ENCODE measurements at regions not wholly inside any gene's neighbourhood (a gene's known extent, or its start where the extent isn't known, plus 50 kb on each side); places are given as distances from the start of the nearest gene placed in this dataset.

DNA sequence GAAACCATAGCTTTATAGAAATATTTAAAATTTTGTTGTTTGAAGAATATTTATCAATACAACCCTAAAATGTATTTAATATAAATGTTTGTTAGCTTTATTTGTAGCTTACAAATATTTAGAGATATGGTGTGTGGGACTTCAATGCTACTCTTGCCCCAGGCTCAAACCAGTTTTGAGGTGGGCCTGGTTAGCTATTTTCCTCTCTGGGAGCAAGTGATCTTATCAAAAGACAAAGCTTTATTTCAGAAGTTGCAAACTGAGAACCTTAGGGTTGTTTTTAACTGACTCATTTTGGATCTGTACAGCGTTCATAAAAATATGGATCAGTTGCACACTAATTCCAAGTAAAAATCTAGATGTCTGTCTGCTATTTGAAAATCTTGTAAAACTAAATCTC is 563.6 kb upstream of the CDH2 start:
- no peak overlapping the region for H3K4me3 Mint-ChIP-seq (ENCODE audit: unreplicated experiment)
- no peaks in the 10 kb centered on the region for H3K36me3 Mint-ChIP-seq (ENCODE audit: insufficient read depth, unreplicated experiment)
- BruUV-seq (replicated peaks): no TSS peak
- Histone ChIP-seq H3K4me3 (ENCODE audit: low read depth, low read length) (no peak overlapping the region), H3K4me1 (no peaks in the 10 kb centered on the region), H3K36me3 (ENCODE audit: control insufficient read depth, insufficient read depth, low read length) (no peaks in the 10 kb centered on the region), H3K27me3 (replicated peaks; ENCODE audit: control insufficient read depth, insufficient read depth, low read length) (no peaks in the 10 kb centered on the region), H3K9me3 (no peaks in the 10 kb centered on the region)
- no peak for DNase-seq
- intact Hi-C loops (cut with micrococcal nuclease; ENCODE audit: unreplicated experiment): no loop called here
- no peaks in the 10 kb centered on the region for H3K9me3 Mint-ChIP-seq (ENCODE audit: unreplicated experiment)
- TF ChIP-seq, protein P1, sequence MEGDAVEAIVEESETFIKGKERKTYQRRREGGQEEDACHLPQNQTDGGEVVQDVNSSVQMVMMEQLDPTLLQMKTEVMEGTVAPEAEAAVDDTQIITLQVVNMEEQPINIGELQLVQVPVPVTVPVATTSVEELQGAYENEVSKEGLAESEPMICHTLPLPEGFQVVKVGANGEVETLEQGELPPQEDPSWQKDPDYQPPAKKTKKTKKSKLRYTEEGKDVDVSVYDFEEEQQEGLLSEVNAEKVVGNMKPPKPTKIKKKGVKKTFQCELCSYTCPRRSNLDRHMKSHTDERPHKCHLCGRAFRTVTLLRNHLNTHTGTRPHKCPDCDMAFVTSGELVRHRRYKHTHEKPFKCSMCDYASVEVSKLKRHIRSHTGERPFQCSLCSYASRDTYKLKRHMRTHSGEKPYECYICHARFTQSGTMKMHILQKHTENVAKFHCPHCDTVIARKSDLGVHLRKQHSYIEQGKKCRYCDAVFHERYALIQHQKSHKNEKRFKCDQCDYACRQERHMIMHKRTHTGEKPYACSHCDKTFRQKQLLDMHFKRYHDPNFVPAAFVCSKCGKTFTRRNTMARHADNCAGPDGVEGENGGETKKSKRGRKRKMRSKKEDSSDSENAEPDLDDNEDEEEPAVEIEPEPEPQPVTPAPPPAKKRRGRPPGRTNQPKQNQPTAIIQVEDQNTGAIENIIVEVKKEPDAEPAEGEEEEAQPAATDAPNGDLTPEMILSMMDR (IDR thresholded peaks at IDR 0.05; ENCODE audit: insufficient read depth in 1 of 2, low read depth in 1 of 2, low read length in 1 of 2, severe bottlenecking in 1 of 2, unreplicated experiment in 1 of 2): no peak
- CTCF ChIA-PET: no interaction called here
- H3K27ac Mint-ChIP-seq (ENCODE audit: unreplicated experiment): no peak overlapping the region
- no peaks in the 10 kb centered on the region for H3K4me1 Mint-ChIP-seq (ENCODE audit: low read depth, unreplicated experiment)
- POLR2A ChIA-PET: no interaction called here
- H3K27me3 Mint-ChIP-seq (ENCODE audit: insufficient read depth, unreplicated experiment): no peaks in the 10 kb centered on the region

DNA sequence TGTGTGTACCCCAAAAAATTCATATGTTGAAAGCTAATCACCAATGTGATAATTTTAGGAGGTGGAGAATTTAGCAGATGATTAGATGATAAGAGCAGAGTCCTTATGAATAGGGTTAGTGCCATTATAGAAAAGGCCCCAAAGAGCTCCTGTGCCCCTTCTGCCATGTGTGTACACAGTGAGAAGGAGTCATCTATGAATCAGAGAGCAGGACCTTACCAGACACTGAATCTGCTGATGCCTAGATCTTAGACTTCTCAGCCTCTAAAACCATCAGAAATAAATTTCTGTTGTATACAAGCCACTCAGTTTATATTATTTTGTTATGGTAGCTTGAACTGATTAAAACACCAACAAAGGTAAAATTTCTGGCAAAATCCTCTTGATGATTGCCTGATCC is 560.0 kb upstream of the CDH2 start:
- H3K9me3 ChIP-seq: no peaks in the 10 kb centered on the region
- Mint-ChIP-seq H3K4me3 (ENCODE audit: unreplicated experiment) (no peak overlapping the region), H3K9me3 (ENCODE audit: unreplicated experiment) (no peaks in the 10 kb centered on the region), H3K27ac (ENCODE audit: unreplicated experiment) (no peak overlapping the region), H3K27me3 (ENCODE audit: insufficient read depth, unreplicated experiment) (no peaks in the 10 kb centered on the region), H3K36me3 (ENCODE audit: insufficient read depth, unreplicated experiment) (no peaks in the 10 kb centered on the region), H3K4me1 (ENCODE audit: low read depth, unreplicated experiment) (no peaks in the 10 kb centered on the region)
- TF ChIP-seq, protein P1 (IDR thresholded peaks at IDR 0.05; ENCODE audit: insufficient read depth in 1 of 2, low read depth in 1 of 2, low read length in 1 of 2, severe bottlenecking in 1 of 2, unreplicated experiment in 1 of 2): no peak
- H3K27me3 ChIP-seq (replicated peaks; ENCODE audit: control insufficient read depth, insufficient read depth, low read length): no peaks in the 10 kb centered on the region
- no peak for DNase-seq
- intact Hi-C loops (cut with micrococcal nuclease; ENCODE audit: unreplicated experiment): no loop called here
- H3K36me3 ChIP-seq (ENCODE audit: control insufficient read depth, insufficient read depth, low read length): no peaks in the 10 kb centered on the region
- no peak overlapping the region for H3K4me3 ChIP-seq (ENCODE audit: low read depth, low read length)
- CTCF ChIA-PET: no interaction called here
- POLR2A ChIA-PET: no interaction called here
- no TSS peak for BruUV-seq (replicated peaks)
- H3K4me1 ChIP-seq: no peaks in the 10 kb centered on the region

DNA sequence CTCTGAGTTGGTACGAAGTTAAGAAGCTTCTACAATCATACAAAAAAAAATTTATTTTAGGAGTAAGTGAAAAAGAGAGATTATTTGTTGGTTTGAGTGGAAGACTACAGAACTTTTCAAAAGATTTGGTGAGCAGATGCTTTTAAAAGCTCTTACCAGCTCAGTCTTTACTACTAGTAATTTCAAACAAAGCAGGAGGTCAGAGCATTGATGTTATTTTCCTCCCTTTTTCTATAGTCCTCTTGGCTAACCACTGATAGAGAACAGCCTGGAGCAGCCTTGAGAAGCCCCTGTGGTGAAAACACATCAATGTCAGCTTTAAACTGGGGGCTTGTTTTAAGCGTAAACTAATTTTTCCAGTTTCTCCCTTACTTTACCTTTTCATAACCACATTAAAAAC is 559.3 kb upstream of the CDH2 start:
- Mint-ChIP-seq H3K36me3 (ENCODE audit: insufficient read depth, unreplicated experiment) (no peaks in the 10 kb centered on the region), H3K4me3 (ENCODE audit: unreplicated experiment) (no peak overlapping the region)
- BruUV-seq (replicated peaks): no TSS peak

More for the DNA sequence above, 559.3 kb upstream of the CDH2 start:
- CTCF ChIA-PET: no interaction called here
- no peak overlapping the region for H3K4me3 ChIP-seq (ENCODE audit: low read depth, low read length)
- TF ChIP-seq, protein P1 (IDR thresholded peaks at IDR 0.05; ENCODE audit: insufficient read depth in 1 of 2, low read depth in 1 of 2, low read length in 1 of 2, severe bottlenecking in 1 of 2, unreplicated experiment in 1 of 2): no peak
- no peaks in the 10 kb centered on the region for H3K27me3 Mint-ChIP-seq (ENCODE audit: insufficient read depth, unreplicated experiment)
- H3K9me3 Mint-ChIP-seq (ENCODE audit: unreplicated experiment): no peaks in the 10 kb centered on the region
- POLR2A ChIA-PET: no interaction called here
- H3K36me3 ChIP-seq (ENCODE audit: control insufficient read depth, insufficient read depth, low read length): no peaks in the 10 kb centered on the region
- H3K27ac Mint-ChIP-seq (ENCODE audit: unreplicated experiment): no peak overlapping the region
- H3K9me3 ChIP-seq: no peaks in the 10 kb centered on the region
- H3K4me1 Mint-ChIP-seq (ENCODE audit: low read depth, unreplicated experiment): no peaks in the 10 kb centered on the region
- no peaks in the 10 kb centered on the region for H3K4me1 ChIP-seq
- DNase-seq: no peak
- intact Hi-C loops (cut with micrococcal nuclease; ENCODE audit: unreplicated experiment): no loop called here
- no peaks in the 10 kb centered on the region for H3K27me3 ChIP-seq (replicated peaks; ENCODE audit: control insufficient read depth, insufficient read depth, low read length)
